ENCODE measurements at regions not wholly inside any gene's neighbourhood (a gene's known extent, or its start where the extent isn't known, plus 50 kb on each side); places are given as distances from the start of the nearest gene placed in this dataset.
"Not testable (repeated sequence)": the region's sequence is repeated elsewhere in the genome, so short reads cannot be mapped to it uniquely, and the experiment has no call there.

GRCh38 chr5:53262348-53262970 lies 152.9 kb upstream of the MOCS2 start:
- Histone ChIP-seq H2AFZ (ENCODE audit: low read length) (no peak overlapping the region), H3K27ac (ENCODE audit: low read depth, low read length) (no peak overlapping the region), H3K4me2 (ENCODE audit: insufficient read depth, low read length) (no peak overlapping the region), H3K36me3 (ENCODE audit: insufficient read depth, low read length) (no peaks in the 10 kb centered on the region), H4K20me1 (ENCODE audit: insufficient read depth, low read length) (no peaks in the 10 kb centered on the region), H3K9me3 (ENCODE audit: low read depth, low read length) (no peaks in the 10 kb centered on the region), H3K79me2 (ENCODE audit: insufficient read depth, low read length) (no peaks in the 10 kb centered on the region), H3K4me1 (ENCODE audit: insufficient read depth, low read length) (peaks cover 16% of the 10 kb centered on the region), H3K27me3 (ENCODE audit: insufficient read depth, low read length) (no peaks in the 10 kb centered on the region), H3K4me3 (ENCODE audit: insufficient read depth, low read length) (no peak overlapping the region)
- peak; percentile 48 for DNase-seq (ENCODE audit: insufficient read length, low spot score, missing footprints)
- peak; percentile 76 for TF ChIP-seq CTCF (IDR thresholded peaks at IDR 0.05; ENCODE audit: extremely low read depth, low read depth, low read length)

GRCh38 chr5:53263151-53263550 lies 153.6 kb upstream of the MOCS2 start:
- no peaks in the 10 kb centered on the region for H4K20me1 ChIP-seq (ENCODE audit: insufficient read depth, low read length)
- no peak overlapping the region for H3K4me3 ChIP-seq (ENCODE audit: insufficient read depth, low read length)
- DNase-seq (ENCODE audit: insufficient read length, low spot score, missing footprints): no peak
- no peaks in the 10 kb centered on the region for H3K79me2 ChIP-seq (ENCODE audit: insufficient read depth, low read length)
- no peak overlapping the region for H3K4me2 ChIP-seq (ENCODE audit: insufficient read depth, low read length)
- H3K9me3 ChIP-seq (ENCODE audit: low read depth, low read length): no peaks in the 10 kb centered on the region
- H3K4me1 ChIP-seq (ENCODE audit: insufficient read depth, low read length): peaks cover 11% of the 10 kb centered on the region
- no peaks in the 10 kb centered on the region for H3K27me3 ChIP-seq (ENCODE audit: insufficient read depth, low read length)
- H3K36me3 ChIP-seq (ENCODE audit: insufficient read depth, low read length): no peaks in the 10 kb centered on the region
- no peak overlapping the region for H2AFZ ChIP-seq (ENCODE audit: low read length)
- TF ChIP-seq CTCF (IDR thresholded peaks at IDR 0.05; ENCODE audit: extremely low read depth, low read depth, low read length): no peak
- H3K27ac ChIP-seq (ENCODE audit: low read depth, low read length): no peak overlapping the region

- Histone ChIP-seq H4K20me1 (ENCODE audit: insufficient read depth, low read length) (no peaks in the 10 kb centered on the region), H2AFZ (ENCODE audit: low read length) (no peak overlapping the region), H3K4me3 (ENCODE audit: insufficient read depth, low read length) (no peak overlapping the region), H3K36me3 (ENCODE audit: insufficient read depth, low read length) (no peaks in the 10 kb centered on the region), H3K9me3 (ENCODE audit: low read depth, low read length) (no peaks in the 10 kb centered on the region), H3K4me1 (ENCODE audit: insufficient read depth, low read length) (peaks cover 11% of the 10 kb centered on the region), H3K4me2 (ENCODE audit: insufficient read depth, low read length) (no peak overlapping the region), H3K27ac (ENCODE audit: low read depth, low read length) (no peak overlapping the region), H3K79me2 (ENCODE audit: insufficient read depth, low read length) (no peaks in the 10 kb centered on the region), H3K27me3 (ENCODE audit: insufficient read depth, low read length) (no peaks in the 10 kb centered on the region)
- DNase-seq (ENCODE audit: insufficient read length, low spot score, missing footprints): no peak
- no peak for TF ChIP-seq CTCF (IDR thresholded peaks at IDR 0.05; ENCODE audit: extremely low read depth, low read depth, low read length)
These were observed 155.5 kb upstream of the MOCS2 start for GRCh38 chr5:53265043-53265442.

GRCh38 chr5:53268241-53268640 lies 158.7 kb upstream of the MOCS2 start:
- not testable (repeated sequence) for H3K4me1 ChIP-seq (ENCODE audit: insufficient read depth, low read length); H3K79me2 ChIP-seq (ENCODE audit: insufficient read depth, low read length); H3K36me3 ChIP-seq (ENCODE audit: insufficient read depth, low read length); DNase-seq (ENCODE audit: insufficient read length, low spot score, missing footprints); H3K27ac ChIP-seq (ENCODE audit: low read depth, low read length); H3K4me3 ChIP-seq (ENCODE audit: insufficient read depth, low read length); H3K4me2 ChIP-seq (ENCODE audit: insufficient read depth, low read length); H3K9me3 ChIP-seq (ENCODE audit: low read depth, low read length); H4K20me1 ChIP-seq (ENCODE audit: insufficient read depth, low read length); H3K27me3 ChIP-seq (ENCODE audit: insufficient read depth, low read length); H2AFZ ChIP-seq (ENCODE audit: low read length)

Data from osteoblast (primary cell).